Neural cell (in vitro differentiated cells): ENCODE measurements at regions not wholly inside any gene's neighbourhood (a gene's known extent, or its start where the extent isn't known, plus 50 kb on each side); places are given as distances from the start of the nearest gene placed in this dataset.

Experiments
- EP300 ChIP-seq: fragments of 450-650 bp; conservative IDR thresholded peaks from 2 replicates; pipeline ENCODE4 v1.6.1; 2014; ENCODE audit warnings: antibody characterized with exemption, mild to moderate bottlenecking, moderate library complexity; ENCODE audit not compliant: poor library complexity, severe bottlenecking
- EZH2 ChIP-seq: fragments of 200-600, 300-800 bp; shearing (Covaris generic), sonication (generic); IDR thresholded peaks from 2 replicates; pipeline ENCODE4 v1.6.1; 2014; ENCODE audit warnings: antibody characterized with exemption, low read length, borderline replicate concordance, mild to moderate bottlenecking; ENCODE audit not compliant: insufficient read depth, poor library complexity, severe bottlenecking
- POLR2AphosphoS5 ChIP-seq: IDR thresholded peaks from 2 replicates; pipeline ENCODE4 v1.6.1; 2012
- RAD21 ChIP-seq: fragments of 450-650 bp; conservative IDR thresholded peaks from 2 replicates; pipeline ENCODE4 v1.6.1; 2014; ENCODE audit warnings: antibody characterized with exemption, mild to moderate bottlenecking, moderate library complexity
- REST ChIP-seq: IDR thresholded peaks from 2 replicates; pipeline ENCODE4 v1.6.1; 2012; ENCODE audit warnings: borderline replicate concordance
- SMC3 ChIP-seq: fragments of 450-650 bp; conservative IDR thresholded peaks from 2 replicates; pipeline ENCODE4 v1.6.1; 2014; ENCODE audit warnings: antibody characterized with exemption, mild to moderate bottlenecking, moderate library complexity; ENCODE audit not compliant: poor library complexity
- TF ChIP-seq, protein P1 (sequence below): fragments of 450-650 bp; IDR thresholded peaks from 2 replicates; pipeline ENCODE4 v1.5.1; 2014; ENCODE audit warnings: antibody characterized with exemption, mild to moderate bottlenecking, moderate library complexity; ENCODE audit not compliant: poor library complexity, severe bottlenecking

- TF ChIP-seq POLR2AphosphoS5, result no peak
- TF ChIP-seq, protein P1, sequence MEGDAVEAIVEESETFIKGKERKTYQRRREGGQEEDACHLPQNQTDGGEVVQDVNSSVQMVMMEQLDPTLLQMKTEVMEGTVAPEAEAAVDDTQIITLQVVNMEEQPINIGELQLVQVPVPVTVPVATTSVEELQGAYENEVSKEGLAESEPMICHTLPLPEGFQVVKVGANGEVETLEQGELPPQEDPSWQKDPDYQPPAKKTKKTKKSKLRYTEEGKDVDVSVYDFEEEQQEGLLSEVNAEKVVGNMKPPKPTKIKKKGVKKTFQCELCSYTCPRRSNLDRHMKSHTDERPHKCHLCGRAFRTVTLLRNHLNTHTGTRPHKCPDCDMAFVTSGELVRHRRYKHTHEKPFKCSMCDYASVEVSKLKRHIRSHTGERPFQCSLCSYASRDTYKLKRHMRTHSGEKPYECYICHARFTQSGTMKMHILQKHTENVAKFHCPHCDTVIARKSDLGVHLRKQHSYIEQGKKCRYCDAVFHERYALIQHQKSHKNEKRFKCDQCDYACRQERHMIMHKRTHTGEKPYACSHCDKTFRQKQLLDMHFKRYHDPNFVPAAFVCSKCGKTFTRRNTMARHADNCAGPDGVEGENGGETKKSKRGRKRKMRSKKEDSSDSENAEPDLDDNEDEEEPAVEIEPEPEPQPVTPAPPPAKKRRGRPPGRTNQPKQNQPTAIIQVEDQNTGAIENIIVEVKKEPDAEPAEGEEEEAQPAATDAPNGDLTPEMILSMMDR, result no peak
- TF ChIP-seq EZH2, result no peak
- TF ChIP-seq RAD21, result no peak
- TF ChIP-seq SMC3, result no peak
- TF ChIP-seq REST, result no peak
- TF ChIP-seq EP300, result no peak
These were observed 155.2 kb downstream of the FOXD2 start for GRCh38 chr1:47593013-47593568.
